Ascending aorta (tissue), 2 donors: ENCODE measurements at regions not wholly inside any gene's neighbourhood (a gene's known extent, or its start where the extent isn't known, plus 50 kb on each side); places are given as distances from the start of the nearest gene placed in this dataset.

ENCODE experiments used
- DNase-seq, 2 donors: peaks; one replicate each; pipeline ENCODE4 v3.0.0-alpha.2; 2019; ENCODE audit warnings: low spot score in 2 of 2
- H3K27ac ChIP-seq, 2 donors: fragments of 200-600 bp; sonication (generic); one replicate each; pipeline ENCODE4 v1.5.1; 2016 to 2017; ENCODE audit warnings: mild to moderate bottlenecking in 1 of 2
- H3K27me3 ChIP-seq: fragments of 200-600 bp; sonication (generic); one replicate; pipeline ENCODE4 v1.5.1; 2017
- H3K36me3 ChIP-seq, 2 donors: fragments of 200-600 bp; sonication (generic); one replicate each; pipeline ENCODE4 v1.5.1; 2016
- H3K4me1 ChIP-seq, 2 donors: fragments of 200-600 bp; sonication (generic); one replicate each; pipeline ENCODE4 v1.5.1; 2016 to 2017; ENCODE audit warnings: mild to moderate bottlenecking in 1 of 2
- H3K4me3 ChIP-seq, 2 donors: fragments of 200-600 bp; sonication (generic); one replicate each; pipeline ENCODE4 v1.5.1; 2016 to 2017; ENCODE audit warnings: mild to moderate bottlenecking in 1 of 2
- H3K9me3 ChIP-seq, 2 donors: fragments of 200-600 bp; sonication (generic); one replicate each; pipeline ENCODE4 v1.5.1; 2016
- CTCF ChIP-seq, 3 experiments: fragments of 200-600 bp in 2 of 3; fragments of 450-650 bp in 1 of 3; sonication (generic) in 2 of 3; IDR thresholded peaks; one replicate each; pipeline ENCODE4 v1.5.1; 2016 to 2019; ENCODE audit warnings: antibody characterized with exemption in 3 of 3, mild to moderate bottlenecking in 1 of 3, moderate library complexity in 1 of 3
- intact Hi-C: fragments of 100-400 bp; cut with DNase I; formaldehyde crosslinking; loops from one replicate; pipeline ENCODE4 v1.15.1; 2023

DNA sequence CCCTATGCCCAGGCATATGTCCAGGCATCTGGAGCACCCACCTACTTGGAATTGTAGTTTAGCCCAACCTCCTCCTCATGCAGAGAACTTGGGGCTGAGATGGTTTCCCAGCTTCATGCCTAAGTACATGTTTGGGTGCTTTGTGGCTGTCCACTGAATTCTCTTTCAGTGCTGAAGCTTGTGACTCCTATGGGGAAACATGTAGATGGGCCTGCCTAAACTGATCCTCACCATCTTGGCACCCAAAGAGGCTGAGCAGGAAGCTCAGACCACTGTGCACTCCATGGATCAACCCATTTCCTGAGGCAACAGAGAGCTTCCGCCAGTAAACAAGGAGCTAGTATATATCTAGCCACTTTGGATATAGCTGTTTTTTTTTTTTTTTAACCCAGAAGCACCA lies 2733.7 kb downstream of the PCDH7 start:
- TF ChIP-seq CTCF (IDR thresholded peaks at IDR 0.05): no peak
- intact Hi-C loops: no loop called here
- H3K27ac ChIP-seq: no peak overlapping the region
- no peak for DNase-seq
- no peak overlapping the region for H3K4me3 ChIP-seq
- no peaks in the 10 kb centered on the region for H3K4me1 ChIP-seq
- no peaks in the 10 kb centered on the region for H3K36me3 ChIP-seq
- no peaks in the 10 kb centered on the region for H3K9me3 ChIP-seq
- H3K27me3 ChIP-seq: no peaks in the 10 kb centered on the region

DNA sequence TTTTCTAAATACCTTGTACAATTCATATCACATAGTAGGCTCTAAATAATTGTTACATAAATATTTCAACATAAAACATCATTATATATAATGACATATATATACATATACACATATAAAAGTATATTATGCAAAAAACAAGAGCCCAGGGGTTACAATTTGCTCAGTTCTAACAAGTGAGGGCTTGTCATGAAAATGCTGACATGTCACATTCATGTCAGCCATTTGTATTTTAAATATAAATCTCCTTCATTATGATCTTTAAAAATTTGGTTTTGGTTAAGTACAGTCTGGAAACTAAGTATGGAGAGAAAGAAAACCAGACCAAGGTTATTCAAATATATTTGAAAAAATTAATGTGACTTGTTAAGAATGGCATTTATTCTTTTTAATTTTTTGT lies 2745.4 kb downstream of the PCDH7 start:
- H3K4me1 ChIP-seq: no peaks in the 10 kb centered on the region
- H3K27ac ChIP-seq: no peak overlapping the region
- H3K9me3 ChIP-seq: no peaks in the 10 kb centered on the region
- H3K4me3 ChIP-seq: no peak overlapping the region
- H3K36me3 ChIP-seq: no peaks in the 10 kb centered on the region
- intact Hi-C loops: no loop called here
- no peak for DNase-seq
- no peaks in the 10 kb centered on the region for H3K27me3 ChIP-seq
- TF ChIP-seq CTCF (IDR thresholded peaks at IDR 0.05): no peak

DNA sequence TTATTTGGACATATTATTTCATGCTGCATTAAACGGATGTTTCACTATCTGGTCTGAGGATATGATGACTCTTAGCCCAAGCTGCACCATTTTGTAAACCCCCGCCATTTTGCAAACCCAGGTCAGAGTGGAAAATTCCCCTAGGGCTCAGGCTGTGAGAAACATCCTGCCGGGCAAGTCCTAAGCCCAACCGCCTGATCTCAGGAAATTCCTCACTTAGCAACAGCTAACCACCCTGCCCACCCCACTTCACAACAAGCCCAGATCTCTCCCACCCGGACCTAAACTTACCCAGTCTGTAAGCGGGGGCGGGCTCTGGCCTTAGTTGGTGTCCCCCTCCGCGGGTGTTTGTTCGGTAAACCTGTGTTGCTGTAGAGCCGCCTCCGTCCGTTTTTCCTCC lies 2747.1 kb downstream of the PCDH7 start:
- no peak for DNase-seq
- no peak overlapping the region for H3K27ac ChIP-seq
- intact Hi-C loops: no loop called here
- no peak overlapping the region for H3K4me3 ChIP-seq
- no peak for TF ChIP-seq CTCF (IDR thresholded peaks at IDR 0.05)
- no peaks in the 10 kb centered on the region for H3K36me3 ChIP-seq
- no peaks in the 10 kb centered on the region for H3K9me3 ChIP-seq
- H3K27me3 ChIP-seq: no peaks in the 10 kb centered on the region
- no peaks in the 10 kb centered on the region for H3K4me1 ChIP-seq

DNA sequence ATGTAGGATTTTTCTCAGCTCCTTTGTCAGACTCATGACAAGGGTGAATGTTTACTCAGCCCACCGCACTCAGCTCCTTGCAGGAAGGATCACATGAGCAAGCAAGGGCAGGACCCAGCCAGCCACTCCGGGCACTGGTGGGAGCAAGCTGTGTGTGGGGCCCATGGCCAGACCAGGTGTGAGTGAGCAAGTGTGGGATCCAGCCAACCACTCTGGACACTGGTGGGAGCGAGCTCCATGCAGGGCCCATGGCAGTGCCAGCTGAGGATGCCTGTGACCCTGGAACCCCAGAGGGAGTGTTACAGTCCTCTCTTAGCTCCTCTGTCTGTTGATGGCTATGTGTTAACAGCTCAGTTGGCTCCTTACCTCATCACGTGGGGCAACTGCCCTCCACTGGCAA lies 2750.6 kb downstream of the PCDH7 start:
- no peak for TF ChIP-seq CTCF (IDR thresholded peaks at IDR 0.05)
- no peak for DNase-seq
- Histone ChIP-seq H3K4me3 (no peak overlapping the region), H3K27ac (no peak overlapping the region), H3K9me3 (no peaks in the 10 kb centered on the region), H3K27me3 (no peaks in the 10 kb centered on the region), H3K4me1 (no peaks in the 10 kb centered on the region), H3K36me3 (no peaks in the 10 kb centered on the region)
- intact Hi-C loops: no loop called here

DNA sequence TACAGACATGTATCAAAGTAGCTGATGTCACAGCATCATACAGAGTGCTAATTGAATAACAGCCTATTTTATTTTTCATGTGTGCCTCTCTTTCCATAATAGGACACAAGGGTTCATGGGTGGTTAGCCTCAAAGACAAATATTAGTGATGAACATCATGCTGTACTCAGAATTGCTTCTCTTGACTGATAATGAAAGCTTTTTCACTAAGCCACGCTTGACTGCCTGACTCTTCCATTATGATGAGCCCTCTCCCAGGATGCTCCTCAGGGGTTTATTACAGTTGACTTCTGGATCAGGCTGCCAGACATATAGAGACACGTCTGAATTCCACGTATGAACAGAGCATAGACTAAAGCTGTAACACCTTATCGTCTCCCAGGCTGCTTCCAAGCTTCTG lies 2757.5 kb downstream of the PCDH7 start:
- no peak overlapping the region for H3K27ac ChIP-seq
- intact Hi-C loops: no loop called here

More for the DNA sequence above, 2757.5 kb downstream of the PCDH7 start:
- Histone ChIP-seq H3K36me3 (no peaks in the 10 kb centered on the region), H3K9me3 (no peaks in the 10 kb centered on the region), H3K4me3 (no peak overlapping the region), H3K4me1 (no peaks in the 10 kb centered on the region), H3K27me3 (no peaks in the 10 kb centered on the region)
- TF ChIP-seq CTCF (IDR thresholded peaks at IDR 0.05): no peak
- DNase-seq: no peak
